GM23338 (cell line): ENCODE measurements at regions not wholly inside any gene's neighbourhood (a gene's known extent, or its start where the extent isn't known, plus 50 kb on each side); places are given as distances from the start of the nearest gene placed in this dataset.

ENCODE experiments used
- ATAC-seq: fragments of 200-7000 bp; cut with Tn5 transposase; 3 replicates; pipeline ENCODE4 v1.9.1; 2020
- DNase-seq: peaks from one replicate; pipeline ENCODE4 v3.0.0-alpha.2; 2015; ENCODE audit warnings: low spot score
- H2AFZ ChIP-seq: fragments of 200-600 bp; sonication (generic); 2 replicates; pipeline ENCODE4 v1.8.0; 2016; ENCODE audit warnings: antibody characterized with exemption, mild to moderate bottlenecking, moderate library complexity
- H3F3A ChIP-seq: fragments of 200-600 bp; sonication (generic); replicated peaks from 2 replicates; pipeline ENCODE4 v1.8.0; 2017; ENCODE audit warnings: antibody characterized with exemption, mixed run types, low read depth
- H3K27ac ChIP-seq: fragments of 200-600 bp; sonication (generic); 2 replicates; pipeline ENCODE4 v1.6.1; 2016; ENCODE audit warnings: low read depth
- H3K27me3 ChIP-seq: fragments of 200-600 bp; sonication (generic); 2 replicates; pipeline ENCODE4 v1.8.0; 2016; ENCODE audit warnings: mild to moderate bottlenecking, mixed run types, moderate library complexity; ENCODE audit not compliant: insufficient read depth
- H3K36me3 ChIP-seq: fragments of 200-600 bp; sonication (generic); 2 replicates; pipeline ENCODE4 v1.8.0; 2016; ENCODE audit warnings: mild to moderate bottlenecking; ENCODE audit not compliant: insufficient read depth
- H3K4me1 ChIP-seq: fragments of 200-600 bp; sonication (generic); 2 replicates; pipeline ENCODE4 v1.8.0; 2016; ENCODE audit warnings: mild to moderate bottlenecking, moderate library complexity; ENCODE audit not compliant: insufficient read depth
- H3K4me2 ChIP-seq: fragments of 200-600 bp; sonication (generic); 2 replicates; pipeline ENCODE4 v1.7.1; 2017; ENCODE audit warnings: mixed run types
- H3K4me3 ChIP-seq: fragments of 200-600 bp; sonication (generic); 2 replicates; pipeline ENCODE4 v1.6.1; 2016; ENCODE audit warnings: mixed run types
- H3K79me2 ChIP-seq: fragments of 200-600 bp; sonication (generic); replicated peaks from 2 replicates; pipeline ENCODE4 v1.8.0; 2017; ENCODE audit warnings: mild to moderate bottlenecking; ENCODE audit not compliant: insufficient read depth
- H3K9me2 ChIP-seq: fragments of 200-600 bp; sonication (generic); 2 replicates; pipeline ENCODE4 v1.8.0; 2017; ENCODE audit not compliant: insufficient read depth
- H4K20me1 ChIP-seq: fragments of 200-600 bp; sonication (generic); replicated peaks from 2 replicates; pipeline ENCODE4 v1.8.0; 2017; ENCODE audit warnings: mild to moderate bottlenecking; ENCODE audit not compliant: insufficient read depth
- H3K27ac Mint-ChIP-seq: 2 replicates; pipeline ENCODE4 v1.8.0; 2020; ENCODE audit warnings: inconsistent platforms, mild to moderate bottlenecking, moderate library complexity, mixed read lengths
- H3K27me3 Mint-ChIP-seq: 3 replicates; pipeline ENCODE4 v1.8.0; 2022; ENCODE audit warnings: low read depth, mild to moderate bottlenecking, moderate library complexity, mixed read lengths, inconsistent platforms; ENCODE audit not compliant: insufficient read depth, poor library complexity
- H3K36me3 Mint-ChIP-seq: 3 replicates; pipeline ENCODE4 v1.8.0; 2021; ENCODE audit warnings: low read depth, mild to moderate bottlenecking, inconsistent platforms, moderate library complexity, mixed read lengths
- H3K4me1 Mint-ChIP-seq: 3 replicates; pipeline ENCODE4 v1.8.0; 2020; ENCODE audit warnings: mild to moderate bottlenecking, inconsistent platforms, mixed read lengths
- H3K4me3 Mint-ChIP-seq: 3 replicates; pipeline ENCODE4 v1.8.0; 2021; ENCODE audit warnings: moderate library complexity, mild to moderate bottlenecking, inconsistent platforms, mixed read lengths
- H3K9me3 Mint-ChIP-seq: 3 replicates; pipeline ENCODE4 v1.8.0; 2020; ENCODE audit warnings: moderate library complexity, mild to moderate bottlenecking, inconsistent platforms, mixed read lengths
- CREB1 ChIP-seq: fragments of 250-450 bp; sonication (Bioruptor Pico); IDR thresholded peaks from 2 replicates; pipeline ENCODE4 v1.5.0; 2020; ENCODE audit warnings: low read depth, mild to moderate bottlenecking, moderate library complexity
- CTCF ChIP-seq, 2 experiments: fragments of 200-600 bp in 1 of 2; sonication (generic) in 1 of 2; conservative IDR thresholded peaks; 2 replicates each; pipeline versions ENCODE4 v1.5.1 to v1.6.1; 2016 to 2017; ENCODE audit warnings: antibody characterized with exemption in 2 of 2, low read depth in 2 of 2, mild to moderate bottlenecking in 2 of 2, moderate library complexity in 1 of 2
- EZH2 ChIP-seq: fragments of 200-600 bp; sonication (generic); IDR thresholded peaks from one replicate; pipeline ENCODE4 v1.8.0; 2017; ENCODE audit warnings: antibody characterized with exemption, mild to moderate bottlenecking, low read depth; ENCODE audit not compliant: unreplicated experiment
- EZH2phosphoT487 ChIP-seq: fragments of 200-600 bp; sonication (generic); IDR thresholded peaks from one replicate; pipeline ENCODE4 v1.8.1; 2018; ENCODE audit warnings: antibody characterized with exemption; ENCODE audit not compliant: unreplicated experiment
- JUNB ChIP-seq: IDR thresholded peaks from one replicate; pipeline ENCODE4 v1.6.1; 2016; ENCODE audit warnings: antibody characterized with exemption; ENCODE audit not compliant: unreplicated experiment
- POLR2AphosphoS5 ChIP-seq: IDR thresholded peaks from 2 replicates; pipeline ENCODE4 v1.6.1; 2016; ENCODE audit warnings: antibody characterized with exemption, low read depth
- STAT1 ChIP-seq: IDR thresholded peaks from one replicate; pipeline ENCODE4 v1.6.1; 2016; ENCODE audit warnings: antibody characterized with exemption; ENCODE audit not compliant: unreplicated experiment
- TF ChIP-seq, protein P1 (sequence below): IDR thresholded peaks from 2 replicates; pipeline ENCODE4 v1.6.1; 2016; ENCODE audit warnings: antibody characterized with exemption
- TF ChIP-seq, protein P2 (sequence below): IDR thresholded peaks from one replicate; pipeline ENCODE4 v1.6.1; 2018; ENCODE audit warnings: antibody characterized with exemption; ENCODE audit not compliant: unreplicated experiment
- TF ChIP-seq, protein P3 (sequence below): fragments of 250-450 bp; sonication (Bioruptor Pico); IDR thresholded peaks from 2 replicates; pipeline ENCODE4 v1.5.0; 2020; ENCODE audit warnings: mild to moderate bottlenecking, moderate library complexity

- Mint-ChIP-seq H3K36me3 (no peaks in the 10 kb centered on the region), H3K27ac (no peak overlapping the region), H3K4me3 (no peak overlapping the region), H3K27me3 (peaks cover 2% of the 10 kb centered on the region), H3K9me3 (no peaks in the 10 kb centered on the region), H3K4me1 (peaks cover 4% of the 10 kb centered on the region; the same call in 2 of the 3 replicates)
- TF ChIP-seq EZH2 (no peak), CTCF (conservative IDR thresholded peaks at IDR 0.05; ENCODE audit: low read depth in 2 of 2) (no peak), POLR2AphosphoS5 (no peak)
- Histone ChIP-seq H3K27me3 (no peaks in the 10 kb centered on the region), H3K4me2 (no peak overlapping the region), H3K79me2 (no peaks in the 10 kb centered on the region), H3F3A (no peaks in the 10 kb centered on the region), H3K36me3 (no peaks in the 10 kb centered on the region), H3K27ac (no peak overlapping the region), H3K9me2 (no peaks in the 10 kb centered on the region), H4K20me1 (no peaks in the 10 kb centered on the region), H3K4me3 (no peak overlapping the region), H3K4me1 (peaks cover 6% of the 10 kb centered on the region; the same call in 1 of the 2 replicates), H2AFZ (no peak overlapping the region)
- no peak for ATAC-seq
- DNase-seq = no peak
Observed at GRCh38 chr5:106525438-106525837, 1145.3 kb downstream of the EFNA5 start.

DNA sequence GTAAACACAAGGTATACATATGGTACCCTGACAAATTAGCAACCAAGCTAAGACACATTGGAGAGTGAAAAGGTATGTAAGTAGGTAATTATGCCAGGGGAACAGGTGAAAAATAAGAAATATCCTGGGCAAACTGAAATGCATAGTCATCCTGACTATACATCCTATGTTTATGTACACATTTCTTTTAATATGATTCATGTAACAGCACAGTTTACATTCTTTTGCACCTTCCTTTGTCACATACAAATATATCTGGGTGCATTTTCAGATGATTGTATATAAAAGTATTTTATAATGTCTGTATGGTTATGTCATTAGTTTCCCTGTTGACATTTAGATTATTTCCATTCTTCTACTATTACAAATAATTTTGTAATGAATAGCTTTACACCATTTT lies 1146.9 kb downstream of the EFNA5 start:
- Mint-ChIP-seq H3K9me3 (no peaks in the 10 kb centered on the region), H3K36me3 (no peaks in the 10 kb centered on the region), H3K27me3 (peaks cover 2% of the 10 kb centered on the region), H3K27ac (no peak overlapping the region), H3K4me3 (no peak overlapping the region), H3K4me1 (peaks cover 4% of the 10 kb centered on the region; the same call in 2 of the 3 replicates)
- Histone ChIP-seq H3K36me3 (no peaks in the 10 kb centered on the region), H3K79me2 (no peaks in the 10 kb centered on the region), H3K27me3 (no peaks in the 10 kb centered on the region), H3K9me2 (no peaks in the 10 kb centered on the region), H3F3A (no peaks in the 10 kb centered on the region), H3K4me3 (no peak overlapping the region), H2AFZ (no peak overlapping the region), H3K4me2 (no peak overlapping the region), H3K27ac (no peak overlapping the region), H4K20me1 (no peaks in the 10 kb centered on the region), H3K4me1 (peaks cover 6% of the 10 kb centered on the region; the same call in 1 of the 2 replicates)
- ATAC-seq (no peak), DNase-seq (no peak)
- no peak for TF ChIP-seq STAT1
- TF ChIP-seq, protein P1, sequence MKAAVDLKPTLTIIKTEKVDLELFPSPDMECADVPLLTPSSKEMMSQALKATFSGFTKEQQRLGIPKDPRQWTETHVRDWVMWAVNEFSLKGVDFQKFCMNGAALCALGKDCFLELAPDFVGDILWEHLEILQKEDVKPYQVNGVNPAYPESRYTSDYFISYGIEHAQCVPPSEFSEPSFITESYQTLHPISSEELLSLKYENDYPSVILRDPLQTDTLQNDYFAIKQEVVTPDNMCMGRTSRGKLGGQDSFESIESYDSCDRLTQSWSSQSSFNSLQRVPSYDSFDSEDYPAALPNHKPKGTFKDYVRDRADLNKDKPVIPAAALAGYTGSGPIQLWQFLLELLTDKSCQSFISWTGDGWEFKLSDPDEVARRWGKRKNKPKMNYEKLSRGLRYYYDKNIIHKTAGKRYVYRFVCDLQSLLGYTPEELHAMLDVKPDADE = no peak
- TF ChIP-seq, protein P2, sequence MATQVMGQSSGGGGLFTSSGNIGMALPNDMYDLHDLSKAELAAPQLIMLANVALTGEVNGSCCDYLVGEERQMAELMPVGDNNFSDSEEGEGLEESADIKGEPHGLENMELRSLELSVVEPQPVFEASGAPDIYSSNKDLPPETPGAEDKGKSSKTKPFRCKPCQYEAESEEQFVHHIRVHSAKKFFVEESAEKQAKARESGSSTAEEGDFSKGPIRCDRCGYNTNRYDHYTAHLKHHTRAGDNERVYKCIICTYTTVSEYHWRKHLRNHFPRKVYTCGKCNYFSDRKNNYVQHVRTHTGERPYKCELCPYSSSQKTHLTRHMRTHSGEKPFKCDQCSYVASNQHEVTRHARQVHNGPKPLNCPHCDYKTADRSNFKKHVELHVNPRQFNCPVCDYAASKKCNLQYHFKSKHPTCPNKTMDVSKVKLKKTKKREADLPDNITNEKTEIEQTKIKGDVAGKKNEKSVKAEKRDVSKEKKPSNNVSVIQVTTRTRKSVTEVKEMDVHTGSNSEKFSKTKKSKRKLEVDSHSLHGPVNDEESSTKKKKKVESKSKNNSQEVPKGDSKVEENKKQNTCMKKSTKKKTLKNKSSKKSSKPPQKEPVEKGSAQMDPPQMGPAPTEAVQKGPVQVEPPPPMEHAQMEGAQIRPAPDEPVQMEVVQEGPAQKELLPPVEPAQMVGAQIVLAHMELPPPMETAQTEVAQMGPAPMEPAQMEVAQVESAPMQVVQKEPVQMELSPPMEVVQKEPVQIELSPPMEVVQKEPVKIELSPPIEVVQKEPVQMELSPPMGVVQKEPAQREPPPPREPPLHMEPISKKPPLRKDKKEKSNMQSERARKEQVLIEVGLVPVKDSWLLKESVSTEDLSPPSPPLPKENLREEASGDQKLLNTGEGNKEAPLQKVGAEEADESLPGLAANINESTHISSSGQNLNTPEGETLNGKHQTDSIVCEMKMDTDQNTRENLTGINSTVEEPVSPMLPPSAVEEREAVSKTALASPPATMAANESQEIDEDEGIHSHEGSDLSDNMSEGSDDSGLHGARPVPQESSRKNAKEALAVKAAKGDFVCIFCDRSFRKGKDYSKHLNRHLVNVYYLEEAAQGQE = no peak
- TF ChIP-seq EZH2 = no peak
- no peak for TF ChIP-seq POLR2AphosphoS5
- TF ChIP-seq, protein P3, sequence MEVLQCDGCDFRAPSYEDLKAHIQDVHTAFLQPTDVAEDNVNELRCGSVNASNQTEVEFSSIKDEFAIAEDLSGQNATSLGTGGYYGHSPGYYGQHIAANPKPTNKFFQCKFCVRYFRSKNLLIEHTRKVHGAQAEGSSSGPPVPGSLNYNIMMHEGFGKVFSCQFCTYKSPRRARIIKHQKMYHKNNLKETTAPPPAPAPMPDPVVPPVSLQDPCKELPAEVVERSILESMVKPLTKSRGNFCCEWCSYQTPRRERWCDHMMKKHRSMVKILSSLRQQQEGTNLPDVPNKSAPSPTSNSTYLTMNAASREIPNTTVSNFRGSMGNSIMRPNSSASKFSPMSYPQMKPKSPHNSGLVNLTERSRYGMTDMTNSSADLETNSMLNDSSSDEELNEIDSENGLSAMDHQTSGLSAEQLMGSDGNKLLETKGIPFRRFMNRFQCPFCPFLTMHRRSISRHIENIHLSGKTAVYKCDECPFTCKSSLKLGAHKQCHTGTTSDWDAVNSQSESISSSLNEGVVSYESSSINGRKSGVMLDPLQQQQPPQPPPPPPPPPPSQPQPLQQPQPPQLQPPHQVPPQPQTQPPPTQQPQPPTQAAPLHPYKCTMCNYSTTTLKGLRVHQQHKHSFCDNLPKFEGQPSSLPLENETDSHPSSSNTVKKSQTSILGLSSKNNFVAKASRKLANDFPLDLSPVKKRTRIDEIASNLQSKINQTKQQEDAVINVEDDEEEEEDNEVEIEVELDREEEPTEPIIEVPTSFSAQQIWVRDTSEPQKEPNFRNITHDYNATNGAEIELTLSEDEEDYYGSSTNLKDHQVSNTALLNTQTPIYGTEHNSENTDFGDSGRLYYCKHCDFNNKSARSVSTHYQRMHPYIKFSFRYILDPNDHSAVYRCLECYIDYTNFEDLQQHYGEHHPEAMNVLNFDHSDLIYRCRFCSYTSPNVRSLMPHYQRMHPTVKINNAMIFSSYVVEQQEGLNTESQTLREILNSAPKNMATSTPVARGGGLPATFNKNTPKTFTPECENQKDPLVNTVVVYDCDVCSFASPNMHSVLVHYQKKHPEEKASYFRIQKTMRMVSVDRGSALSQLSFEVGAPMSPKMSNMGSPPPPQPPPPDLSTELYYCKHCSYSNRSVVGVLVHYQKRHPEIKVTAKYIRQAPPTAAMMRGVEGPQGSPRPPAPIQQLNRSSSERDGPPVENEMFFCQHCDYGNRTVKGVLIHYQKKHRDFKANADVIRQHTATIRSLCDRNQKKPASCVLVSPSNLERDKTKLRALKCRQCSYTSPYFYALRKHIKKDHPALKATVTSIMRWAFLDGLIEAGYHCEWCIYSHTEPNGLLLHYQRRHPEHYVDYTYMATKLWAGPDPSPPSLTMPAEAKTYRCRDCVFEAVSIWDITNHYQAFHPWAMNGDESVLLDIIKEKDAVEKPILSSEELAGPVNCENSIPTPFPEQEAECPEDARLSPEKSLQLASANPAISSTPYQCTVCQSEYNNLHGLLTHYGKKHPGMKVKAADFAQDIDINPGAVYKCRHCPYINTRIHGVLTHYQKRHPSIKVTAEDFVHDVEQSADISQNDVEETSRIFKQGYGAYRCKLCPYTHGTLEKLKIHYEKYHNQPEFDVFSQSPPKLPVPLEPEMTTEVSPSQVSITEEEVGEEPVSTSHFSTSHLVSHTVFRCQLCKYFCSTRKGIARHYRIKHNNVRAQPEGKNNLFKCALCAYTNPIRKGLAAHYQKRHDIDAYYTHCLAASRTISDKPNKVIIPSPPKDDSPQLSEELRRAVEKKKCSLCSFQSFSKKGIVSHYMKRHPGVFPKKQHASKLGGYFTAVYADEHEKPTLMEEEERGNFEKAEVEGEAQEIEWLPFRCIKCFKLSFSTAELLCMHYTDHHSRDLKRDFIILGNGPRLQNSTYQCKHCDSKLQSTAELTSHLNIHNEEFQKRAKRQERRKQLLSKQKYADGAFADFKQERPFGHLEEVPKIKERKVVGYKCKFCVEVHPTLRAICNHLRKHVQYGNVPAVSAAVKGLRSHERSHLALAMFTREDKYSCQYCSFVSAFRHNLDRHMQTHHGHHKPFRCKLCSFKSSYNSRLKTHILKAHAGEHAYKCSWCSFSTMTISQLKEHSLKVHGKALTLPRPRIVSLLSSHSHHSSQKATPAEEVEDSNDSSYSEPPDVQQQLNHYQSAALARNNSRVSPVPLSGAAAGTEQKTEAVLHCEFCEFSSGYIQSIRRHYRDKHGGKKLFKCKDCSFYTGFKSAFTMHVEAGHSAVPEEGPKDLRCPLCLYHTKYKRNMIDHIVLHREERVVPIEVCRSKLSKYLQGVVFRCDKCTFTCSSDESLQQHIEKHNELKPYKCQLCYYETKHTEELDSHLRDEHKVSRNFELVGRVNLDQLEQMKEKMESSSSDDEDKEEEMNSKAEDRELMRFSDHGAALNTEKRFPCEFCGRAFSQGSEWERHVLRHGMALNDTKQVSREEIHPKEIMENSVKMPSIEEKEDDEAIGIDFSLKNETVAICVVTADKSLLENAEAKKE (CRISPR knock-in tag) = no peak
- TF ChIP-seq EZH2phosphoT487 = no peak
- no peak for TF ChIP-seq JUNB
- TF ChIP-seq CREB1 = no peak
